GM18511 (cell line): ENCODE measurements at regions not wholly inside any gene's neighbourhood (a gene's known extent, or its start where the extent isn't known, plus 50 kb on each side); places are given as distances from the start of the nearest gene placed in this dataset.
"Not testable (repeated sequence)": the region's sequence is repeated elsewhere in the genome, so short reads cannot be mapped to it uniquely, and the experiment has no call there.

Experiments
- ATAC-seq: cut with Tn5 transposase; IDR thresholded peaks from one replicate; pipeline ENCODE4 v1.9.1; 2021; ENCODE audit warnings: mild to moderate bottlenecking, moderate library complexity; ENCODE audit not compliant: unreplicated experiment

DNA sequence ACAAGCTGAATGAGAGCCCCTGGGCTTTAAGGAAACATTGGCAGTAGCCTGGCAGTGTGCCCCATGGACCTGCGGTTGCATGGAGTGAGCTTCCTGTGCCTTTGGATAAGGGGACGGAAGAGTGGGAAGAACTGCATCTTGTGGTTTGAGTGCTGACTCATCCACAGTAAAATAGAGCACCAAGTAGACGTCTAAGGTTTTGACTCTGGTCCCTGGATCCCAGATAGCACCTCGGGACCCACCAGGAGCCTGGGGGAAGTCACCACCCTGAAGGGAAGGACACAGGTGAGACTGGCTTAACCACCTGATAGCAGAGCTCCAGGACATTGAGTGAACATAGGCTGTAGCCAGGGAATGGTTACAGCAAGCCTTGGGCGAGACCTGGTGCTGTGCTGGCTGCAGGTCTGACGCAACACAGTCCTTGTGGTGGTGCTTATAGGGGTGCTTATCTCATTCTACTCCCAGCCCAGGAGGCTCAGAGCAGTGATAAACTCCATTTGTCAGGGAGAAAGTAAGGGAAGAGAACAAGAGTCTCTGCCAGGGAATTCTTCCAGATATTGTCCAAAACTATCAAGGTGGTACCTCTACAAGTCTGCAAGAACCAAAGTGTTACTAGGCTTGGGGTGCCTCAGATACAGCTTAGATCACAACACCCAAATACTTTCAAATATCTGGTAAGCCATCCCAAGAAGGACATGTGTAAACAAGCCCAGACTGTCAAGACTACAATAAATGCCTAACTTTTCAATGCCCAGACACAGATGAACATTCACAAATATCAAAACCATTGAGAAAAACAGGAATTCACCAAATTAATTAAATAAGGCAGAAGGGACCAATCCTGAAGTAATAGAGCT is 123.6 kb upstream of the TET2 start:
- no peak for ATAC-seq

DNA sequence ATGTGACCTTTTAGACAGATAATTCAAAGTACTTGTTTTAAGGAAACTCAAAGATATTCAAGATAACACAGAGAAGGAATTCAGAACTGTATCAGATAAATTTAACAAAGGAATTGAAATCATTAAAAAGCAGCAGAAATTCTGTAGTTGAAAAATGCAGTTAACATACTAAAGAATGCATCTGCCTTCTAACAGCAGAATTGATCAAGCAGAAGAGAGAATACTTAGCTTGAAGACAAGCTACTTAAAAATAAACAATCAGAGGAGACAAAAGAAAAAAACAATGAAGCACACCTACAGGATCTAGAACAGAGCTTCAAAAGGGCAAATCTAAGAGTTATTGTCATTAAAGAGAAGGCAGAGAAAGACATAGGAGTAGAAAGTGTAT is 123.0 kb upstream of the TET2 start:
- no peak for ATAC-seq

DNA sequence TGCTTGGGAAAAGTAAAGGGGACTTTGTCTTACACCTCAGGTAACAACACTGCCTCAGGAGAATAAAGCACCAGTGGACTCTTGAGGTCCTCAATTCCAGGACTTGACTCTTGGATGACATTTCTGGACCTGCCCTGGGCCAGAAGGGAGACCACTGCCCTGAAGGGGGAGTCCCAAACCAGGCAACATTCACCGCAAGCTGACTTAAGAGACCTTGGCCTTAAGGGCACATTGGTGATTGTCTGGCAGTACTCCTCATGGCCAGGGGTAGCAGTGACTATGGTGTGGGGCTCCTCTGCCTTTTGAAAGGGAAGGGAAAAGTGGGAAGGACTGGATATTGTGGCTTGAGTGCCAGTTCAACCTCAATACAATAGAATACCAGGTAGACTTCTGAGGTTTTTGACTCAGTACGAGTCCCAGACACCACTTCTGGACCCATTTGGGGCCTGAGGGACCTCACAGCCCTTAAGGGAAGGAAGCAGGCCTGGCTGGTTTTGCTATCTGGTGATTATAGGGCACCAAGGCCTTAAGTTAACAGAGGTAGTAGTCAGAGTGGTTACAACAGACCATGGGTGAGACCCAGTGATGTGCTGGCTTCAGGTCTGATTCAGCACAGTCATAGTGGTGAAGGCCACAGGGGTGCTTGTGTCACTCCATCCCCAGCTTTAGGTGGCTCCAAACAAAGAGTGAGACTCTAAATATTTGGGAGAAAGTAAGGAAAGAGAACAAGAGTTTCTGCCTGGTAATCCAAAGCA is 121.2 kb upstream of the TET2 start:
- no peak for ATAC-seq

DNA sequence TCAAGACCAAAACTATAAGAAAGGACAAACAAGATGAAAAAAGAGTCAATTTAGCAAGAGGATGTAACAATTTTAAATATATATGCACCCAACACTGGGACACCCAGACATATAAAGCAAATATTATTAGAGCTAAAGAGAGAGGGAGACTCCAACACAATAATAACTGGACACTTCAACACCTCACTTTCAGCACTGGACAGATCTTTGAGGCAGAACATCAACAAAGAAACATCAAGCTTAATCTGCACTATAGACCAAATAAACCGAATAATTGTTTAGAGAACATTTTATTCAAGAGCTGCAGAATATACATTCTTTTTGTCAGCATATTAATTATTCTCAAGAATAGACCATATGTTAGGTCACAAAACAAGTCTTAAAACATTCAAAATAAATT is 109.7 kb upstream of the TET2 start:
- ATAC-seq: no peak

DNA sequence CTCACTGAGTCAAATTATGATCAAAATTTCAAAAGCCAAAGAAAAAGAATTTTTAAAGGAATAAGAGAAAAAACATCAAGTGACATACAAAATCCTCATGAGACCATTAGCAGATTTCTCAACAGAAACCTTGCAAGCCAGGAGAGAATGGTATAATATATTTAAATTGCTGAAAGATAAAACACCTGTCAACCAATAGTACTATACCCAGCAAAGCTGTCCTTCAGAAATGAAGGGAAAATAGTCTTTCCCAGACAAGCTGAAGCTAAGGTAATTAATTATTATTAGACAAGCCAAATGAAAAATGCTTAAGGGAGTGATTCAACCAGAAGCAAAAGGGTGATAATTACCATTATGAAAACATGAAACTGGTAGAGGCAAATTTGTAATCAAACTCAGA is 104.2 kb upstream of the TET2 start:
- no peak for ATAC-seq

DNA sequence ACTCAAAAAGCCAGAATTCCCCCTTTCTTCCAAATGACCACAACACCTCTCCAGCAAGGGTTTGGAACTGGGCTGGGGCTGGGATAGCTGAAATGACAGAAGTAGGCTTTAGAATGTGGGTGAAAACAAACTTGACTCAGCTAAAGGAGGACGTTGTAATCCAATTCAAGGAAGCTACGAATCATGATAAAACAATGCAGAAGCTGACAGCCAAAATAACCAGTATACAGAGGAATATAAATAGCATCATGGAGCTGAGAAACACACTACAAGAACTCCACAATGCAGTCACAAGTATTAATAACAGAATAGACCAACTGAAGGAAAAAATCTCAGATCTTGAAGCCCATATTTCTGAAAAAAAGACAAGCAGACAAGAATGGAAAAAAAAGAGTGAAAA is 95.8 kb upstream of the TET2 start:
- no peak for ATAC-seq

DNA sequence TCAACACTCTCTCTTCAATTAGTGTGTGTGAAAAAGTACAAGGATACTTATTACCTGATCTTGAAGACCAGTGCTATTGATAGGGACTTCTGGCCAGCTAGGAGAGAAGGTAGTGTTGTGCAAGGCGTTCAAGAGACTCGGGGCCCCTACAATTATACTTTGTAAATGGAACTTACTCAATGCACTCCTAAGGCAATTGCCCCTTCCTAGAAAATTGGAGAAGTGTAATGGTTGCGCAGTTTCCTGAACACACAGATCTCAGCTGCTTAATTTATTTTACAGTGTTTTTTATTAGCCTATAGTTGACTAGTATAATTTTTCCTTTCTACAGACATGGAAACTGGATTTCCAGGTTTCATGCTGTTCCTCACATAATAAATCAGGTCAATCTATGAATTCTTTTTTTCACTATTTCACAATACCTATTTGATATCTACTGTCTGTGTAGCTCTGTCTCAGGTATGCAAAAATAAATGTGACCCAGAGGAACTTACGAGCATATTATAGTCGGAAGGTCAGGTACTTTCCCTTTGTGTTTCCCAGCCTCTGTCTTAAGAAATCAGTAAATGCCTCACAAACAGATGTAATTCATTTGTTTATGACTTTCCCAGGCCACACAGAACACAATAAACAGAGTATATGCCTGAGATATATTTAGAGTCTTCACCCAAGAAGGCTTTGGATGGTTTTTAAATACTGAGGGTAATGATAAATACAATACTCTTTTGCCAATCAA is 89.1 kb upstream of the TET2 start:
- ATAC-seq: no peak

DNA sequence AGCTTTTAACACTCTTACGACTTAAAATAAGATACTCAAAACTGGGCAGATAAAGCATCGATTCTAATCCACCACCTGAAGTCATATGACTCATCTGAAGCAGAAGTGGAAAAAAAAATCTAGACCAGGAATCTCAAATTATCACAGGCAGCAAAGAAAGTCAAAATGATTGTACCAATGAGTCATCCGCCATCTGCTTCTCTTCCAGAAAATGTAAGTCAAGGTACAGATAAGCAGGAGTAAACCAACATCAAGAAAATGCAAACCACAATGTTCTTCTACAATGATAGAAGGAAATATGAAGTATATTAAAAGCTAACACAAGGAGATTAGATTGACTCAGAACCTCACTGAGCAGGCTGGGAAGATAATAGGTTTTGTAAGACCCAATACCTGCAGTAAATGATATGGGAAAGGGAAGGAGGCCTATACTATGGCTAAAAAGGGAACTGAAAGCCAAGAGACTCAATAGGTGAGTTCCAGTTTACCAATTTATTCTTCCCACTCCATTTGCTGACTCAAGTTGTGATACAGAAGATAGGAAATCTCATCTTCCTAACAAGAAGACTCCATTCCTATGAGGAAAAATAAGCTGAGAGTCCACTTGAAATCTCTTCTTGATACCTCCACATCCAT is 88.4 kb upstream of the TET2 start:
- ATAC-seq: no peak

DNA sequence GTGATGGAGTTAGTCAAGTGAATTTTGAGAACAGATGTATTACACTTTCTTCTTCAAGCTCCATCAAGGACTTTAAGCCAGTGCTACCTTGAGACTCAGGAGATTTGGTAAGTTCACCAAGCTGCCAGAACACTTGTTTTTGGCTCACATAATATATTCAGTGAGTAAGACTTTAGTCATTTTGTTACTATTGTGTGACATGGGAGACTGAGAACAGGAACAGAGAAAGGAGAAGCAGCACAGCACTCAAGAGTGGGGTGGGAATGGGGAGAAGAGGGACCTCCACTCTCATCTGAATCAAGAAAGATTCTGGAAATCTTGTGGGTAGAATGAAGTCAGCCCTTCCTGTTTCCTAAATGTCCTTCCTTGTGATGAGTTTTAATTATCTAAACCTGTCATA is 87.3 kb upstream of the TET2 start:
- peak; percentile 21 for ATAC-seq

DNA sequence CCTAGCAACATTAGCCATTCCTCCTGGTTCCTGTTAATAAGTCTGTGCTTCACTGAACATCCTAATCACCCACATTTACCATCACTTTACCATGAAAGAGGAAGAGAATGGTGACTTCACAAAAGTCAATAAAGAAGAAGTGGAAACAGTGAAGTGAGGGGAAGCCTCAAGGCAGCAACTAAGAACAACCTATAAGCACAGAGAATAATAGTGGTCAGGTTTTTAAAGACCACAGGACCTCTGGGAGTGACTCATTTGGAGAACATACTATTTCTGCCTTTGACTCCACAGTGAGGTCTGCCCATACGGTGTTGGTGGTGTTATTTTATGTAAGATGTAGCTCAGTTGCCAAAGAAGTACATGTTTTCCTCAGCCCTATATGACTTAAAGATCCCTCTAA is 86.0 kb upstream of the TET2 start:
- ATAC-seq: peak; percentile 91

DNA sequence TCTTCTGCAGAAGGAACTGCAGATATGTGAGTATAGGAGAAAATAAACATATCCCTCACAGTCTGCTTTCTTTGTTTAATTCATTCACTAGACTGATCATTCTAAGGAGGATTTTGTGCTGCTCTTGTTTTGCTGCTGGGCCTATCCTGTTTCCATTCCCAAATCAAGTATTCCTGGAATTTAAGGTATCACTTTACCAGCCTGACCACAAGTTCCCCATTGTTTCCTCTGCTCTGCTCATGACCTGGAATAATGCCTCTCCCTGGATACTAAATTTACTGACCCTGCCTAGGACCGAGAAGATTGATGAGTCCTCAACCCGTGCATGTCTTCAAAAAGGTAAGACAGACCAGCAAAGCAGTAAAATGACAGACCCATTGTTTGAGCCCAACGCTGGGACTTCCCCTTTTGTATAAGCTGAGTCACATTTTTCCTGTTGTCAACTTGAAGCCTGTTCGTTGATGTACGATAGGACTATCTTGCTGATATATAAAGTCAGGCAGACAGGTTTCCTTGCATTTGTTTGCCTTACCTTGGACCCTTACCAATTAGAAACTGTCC is 85.5 kb upstream of the TET2 start:
- peak; percentile 40 for ATAC-seq

DNA sequence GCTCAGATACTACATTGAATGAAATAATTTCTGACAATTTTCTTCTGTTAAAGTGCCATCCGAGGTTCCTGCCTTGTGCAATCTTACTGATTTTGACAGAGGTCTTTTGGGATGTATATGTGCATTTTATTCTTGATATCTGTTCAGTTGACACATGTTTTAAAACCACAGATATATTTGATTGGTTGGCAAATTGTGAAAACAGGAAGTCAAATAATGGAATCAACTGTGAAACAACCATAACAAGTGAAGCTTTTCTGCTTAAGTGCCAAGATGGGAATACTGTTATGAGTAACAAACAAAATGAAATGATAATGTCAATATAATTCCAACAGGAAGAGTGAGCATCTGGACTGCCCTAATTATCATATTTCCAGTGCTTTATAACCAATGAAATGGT is 84.9 kb upstream of the TET2 start:
- ATAC-seq: no peak

DNA sequence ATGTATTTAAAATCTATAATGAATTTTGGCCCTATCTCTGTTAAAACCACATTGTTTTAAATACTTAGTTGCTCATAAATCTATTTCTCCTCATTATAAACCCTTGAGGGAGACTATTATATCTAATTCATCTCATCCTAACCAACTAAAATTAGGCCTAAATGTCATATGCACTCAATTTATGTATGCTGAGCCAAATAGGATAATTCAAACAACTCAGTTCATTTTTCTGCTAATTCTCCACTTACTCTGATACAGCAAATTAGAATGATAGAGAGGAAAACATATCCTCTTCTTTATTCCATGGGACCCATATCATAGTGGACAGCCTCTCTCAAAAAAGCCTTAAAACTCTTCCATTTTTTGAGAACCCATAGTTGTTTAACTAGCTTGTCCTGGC is 80.3 kb upstream of the TET2 start:
- ATAC-seq: no peak

DNA sequence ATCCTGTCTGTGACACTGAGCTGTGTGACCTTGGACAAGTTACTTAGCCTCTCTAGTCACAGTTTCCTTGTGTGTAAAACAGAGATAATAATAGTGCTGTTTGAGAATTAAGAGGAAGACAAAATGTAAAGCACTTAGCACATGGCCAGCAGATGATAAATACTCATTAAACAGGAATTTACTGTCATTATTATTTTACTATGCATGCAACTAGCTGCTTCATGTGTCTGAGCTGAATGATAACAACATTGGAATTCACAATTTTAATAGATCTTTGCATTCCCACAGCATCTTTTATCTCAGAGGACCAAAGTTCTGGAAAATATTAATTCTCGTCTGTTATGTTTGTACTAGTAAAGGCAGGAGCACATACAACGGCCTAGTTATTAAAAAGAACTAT is 79.2 kb upstream of the TET2 start:
- no peak for ATAC-seq

DNA sequence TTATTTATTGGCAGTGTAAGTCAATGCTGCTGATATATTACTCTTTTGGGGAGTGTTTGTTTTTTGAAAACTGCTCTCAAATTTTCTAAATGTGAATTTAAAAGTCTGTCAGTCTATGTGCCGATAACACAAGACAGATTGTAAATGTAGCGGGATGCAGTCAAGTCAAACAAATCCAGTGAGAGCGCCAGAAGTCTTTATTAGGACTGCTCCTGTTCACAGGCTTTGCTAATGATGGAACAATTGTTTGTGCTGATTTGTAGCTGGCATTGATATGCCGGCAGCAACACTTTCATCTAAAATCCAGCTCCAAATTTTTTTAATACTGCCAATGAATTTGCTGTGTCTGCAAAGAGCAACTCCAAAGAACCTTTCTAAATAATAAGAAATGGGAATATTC is 78.7 kb upstream of the TET2 start:
- no peak for ATAC-seq

DNA sequence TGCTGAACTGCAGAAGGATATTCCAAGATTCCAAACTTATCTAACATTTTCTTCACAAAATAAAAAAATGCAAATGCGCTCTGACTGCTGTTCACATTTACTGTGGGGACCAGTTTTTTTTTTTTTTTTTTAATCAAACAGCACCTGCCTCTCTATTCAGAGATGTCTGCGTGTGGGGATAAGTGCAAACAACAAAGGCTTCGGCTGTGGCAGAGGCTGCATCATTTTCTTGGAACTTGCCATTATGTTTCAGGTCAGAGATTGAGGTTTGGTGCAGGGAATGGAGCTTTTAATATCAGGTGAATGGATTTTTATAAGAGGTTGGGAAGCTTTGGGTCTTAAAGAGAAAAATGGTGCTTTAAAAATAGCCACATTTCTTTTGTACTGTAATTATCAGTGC is 78.2 kb upstream of the TET2 start:
- ATAC-seq: no peak

DNA sequence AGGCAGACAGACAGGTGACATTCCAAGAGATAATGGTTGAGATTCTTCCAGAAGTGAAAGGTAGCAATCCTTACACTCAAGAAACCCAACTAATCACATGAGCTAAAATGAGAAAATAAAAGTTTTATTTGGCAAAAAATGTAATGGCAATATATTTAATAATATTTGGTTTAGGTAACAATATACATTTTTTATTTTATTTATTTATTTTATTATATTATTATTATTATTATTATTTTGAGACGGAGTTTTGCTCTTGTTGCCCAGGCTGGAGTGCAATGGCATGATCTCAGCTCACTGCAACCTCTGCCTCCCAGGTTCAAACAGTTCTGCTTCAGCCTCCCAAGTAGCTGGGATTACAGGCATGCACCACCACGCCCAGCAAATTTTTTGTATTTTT is 74.6 kb upstream of the TET2 start:
- not testable (repeated sequence) for ATAC-seq

DNA sequence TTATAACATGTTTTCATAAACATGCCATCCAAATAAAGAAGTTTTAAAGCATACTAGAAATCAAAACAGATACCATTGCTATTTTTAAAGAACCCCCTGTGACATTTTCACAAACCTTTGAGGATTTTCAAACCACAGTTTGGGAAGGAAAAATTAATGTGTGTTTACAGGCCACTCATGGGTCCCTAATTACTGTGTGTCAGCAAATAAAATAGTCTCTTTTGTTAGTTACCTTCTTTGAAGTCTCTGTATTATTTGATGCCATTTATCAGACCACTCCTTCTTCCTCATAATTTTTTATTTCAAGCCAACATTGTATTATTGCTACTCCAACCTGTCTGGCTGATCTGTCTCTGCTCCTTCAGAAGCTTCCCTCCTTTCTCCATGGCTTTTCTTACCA is 72.6 kb upstream of the TET2 start:
- no peak for ATAC-seq

DNA sequence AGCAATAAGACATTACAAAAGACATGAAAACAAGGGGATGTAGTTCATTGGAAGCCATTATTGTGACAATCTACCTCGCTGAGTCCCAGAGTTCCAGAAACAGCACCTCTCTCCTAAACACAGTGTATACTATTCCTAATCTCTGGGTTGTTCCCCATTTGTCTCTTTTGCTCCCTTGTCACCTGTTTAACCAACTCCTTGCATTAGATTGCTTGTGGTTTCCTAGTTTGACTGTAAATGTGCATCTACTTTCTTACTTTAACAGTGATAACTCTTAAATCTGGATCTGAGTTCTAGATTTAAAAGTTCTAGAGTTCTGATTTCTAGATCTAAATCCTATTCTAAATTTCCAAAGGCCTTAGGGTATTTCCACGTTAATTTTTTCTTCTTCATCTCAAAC is 71.6 kb upstream of the TET2 start:
- ATAC-seq: no peak

DNA sequence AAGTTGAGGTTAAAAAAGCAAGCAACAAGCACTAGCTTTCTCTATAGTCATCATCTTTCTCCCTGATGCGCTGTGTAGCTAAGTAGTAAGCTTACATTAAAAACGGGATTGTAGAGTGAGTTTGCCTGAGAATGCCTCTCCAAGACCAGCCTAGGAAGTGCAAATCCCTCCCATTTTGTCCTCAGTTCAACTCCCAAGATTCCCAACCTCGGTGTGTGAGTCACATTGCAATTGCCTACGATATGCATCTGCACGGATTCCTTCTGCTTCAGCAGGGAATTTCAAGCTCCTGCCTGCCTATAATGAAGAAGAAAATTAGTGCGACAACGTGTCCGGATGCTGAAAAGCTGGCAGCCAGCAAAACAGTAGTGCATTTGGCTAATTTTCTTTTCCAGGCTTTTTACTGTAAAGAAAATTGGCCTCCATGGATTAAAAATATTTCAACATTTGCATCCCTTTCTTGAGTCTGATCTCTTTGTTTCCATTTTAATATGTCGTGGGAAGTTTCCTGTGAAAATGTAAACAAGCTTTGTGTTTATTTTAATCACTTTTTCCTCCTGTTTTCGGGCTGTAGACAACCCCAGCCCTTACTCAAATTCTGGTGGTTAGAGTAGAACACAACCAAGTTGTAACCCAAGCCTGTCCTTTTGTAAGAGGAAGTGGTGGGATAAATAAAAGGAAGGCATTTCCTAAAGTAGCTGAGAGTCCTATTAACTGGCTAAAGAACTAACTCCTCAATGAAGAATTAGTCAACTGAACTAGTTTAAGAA is 58.4 kb upstream of the TET2 start:
- ATAC-seq: no peak
